Activated naive CD4-positive, alpha-beta T cell treated with anti-CD3 and anti-CD28 coated beads, Interleukin-2, amount 50 U/mL, for 72 hours (primary cell): ENCODE measurements at regions not wholly inside any gene's neighbourhood (a gene's known extent, or its start where the extent isn't known, plus 50 kb on each side); places are given as distances from the start of the nearest gene placed in this dataset.

ENCODE experiments used
- ATAC-seq, 2 donors: fragments of 150-1000 bp; cut with Tn5 transposase; 2 replicates each; pipeline ENCODE4 v1.10.0; 2021; ENCODE audit warnings: mild to moderate bottlenecking in 2 of 2, moderate library complexity in 2 of 2
- DNase-seq, 2 donors: peaks; one replicate each; pipeline ENCODE4 v3.0.0; 2021 to 2022; ENCODE audit warnings: low spot score in 2 of 2
- H3K27ac Mint-ChIP-seq, 2 donors: one replicate each; pipeline ENCODE4 v1.8.0; 2022; ENCODE audit warnings: mild to moderate bottlenecking in 2 of 2, mixed read lengths in 2 of 2
- H3K36me3 Mint-ChIP-seq, 2 donors: one replicate each; pipeline ENCODE4 v1.8.0; 2022; ENCODE audit warnings: mixed read lengths in 2 of 2
- H3K9me3 Mint-ChIP-seq, 2 donors: one replicate each; pipeline ENCODE4 v1.8.0; 2022; ENCODE audit warnings: mixed read lengths in 2 of 2

DNA sequence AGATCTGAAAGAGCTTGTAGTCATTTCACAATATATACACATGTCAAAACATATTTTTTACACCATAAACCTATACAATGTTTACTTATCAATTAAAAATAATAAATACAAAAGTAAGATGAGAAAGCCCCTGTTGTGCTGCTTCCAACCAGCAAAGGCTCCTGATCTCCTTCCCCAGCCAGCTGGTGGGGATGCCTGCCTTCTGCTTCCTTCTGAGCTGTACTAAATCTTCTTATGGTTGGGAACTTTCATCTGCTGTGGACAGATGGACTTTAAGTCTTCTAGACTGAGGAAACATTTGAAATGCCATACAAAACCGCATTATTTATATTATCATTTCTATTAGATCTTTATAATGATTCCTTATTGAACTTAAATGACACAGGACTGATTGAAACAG, 745.3 kb upstream of the CHD1 start:
- H3K9me3 Mint-ChIP-seq: peaks cover 0 to 4% of the 10 kb centered on the region in 2 donors
- ATAC-seq (no peak), DNase-seq (no peak)
- H3K27ac Mint-ChIP-seq: no peak overlapping the region
- H3K36me3 Mint-ChIP-seq: no peaks in the 10 kb centered on the region

DNA sequence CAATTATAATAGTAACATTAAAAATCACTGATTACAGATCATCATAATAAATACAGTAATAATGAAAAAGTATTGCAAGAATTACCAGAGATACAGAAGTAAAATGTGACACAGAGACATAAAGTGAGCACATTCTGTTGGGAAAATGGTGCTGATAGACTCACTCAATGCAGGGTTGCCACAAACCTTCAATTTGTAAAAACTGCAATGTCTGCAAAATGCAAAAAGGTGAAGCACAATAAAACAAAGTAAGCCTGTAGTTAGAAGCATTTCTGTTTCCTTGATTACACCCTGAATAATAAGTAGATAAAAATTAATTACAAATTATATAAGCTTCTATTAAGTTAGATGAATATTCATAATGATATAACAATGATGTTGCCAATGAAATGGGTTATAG, 736.2 kb upstream of the CHD1 start:
- no peak for ATAC-seq
- no peak for DNase-seq
- H3K36me3 Mint-ChIP-seq: no peaks in the 10 kb centered on the region
- H3K27ac Mint-ChIP-seq: no peak overlapping the region
- peaks cover 5 to 8% of the 10 kb centered on the region in 2 donors for H3K9me3 Mint-ChIP-seq

DNA sequence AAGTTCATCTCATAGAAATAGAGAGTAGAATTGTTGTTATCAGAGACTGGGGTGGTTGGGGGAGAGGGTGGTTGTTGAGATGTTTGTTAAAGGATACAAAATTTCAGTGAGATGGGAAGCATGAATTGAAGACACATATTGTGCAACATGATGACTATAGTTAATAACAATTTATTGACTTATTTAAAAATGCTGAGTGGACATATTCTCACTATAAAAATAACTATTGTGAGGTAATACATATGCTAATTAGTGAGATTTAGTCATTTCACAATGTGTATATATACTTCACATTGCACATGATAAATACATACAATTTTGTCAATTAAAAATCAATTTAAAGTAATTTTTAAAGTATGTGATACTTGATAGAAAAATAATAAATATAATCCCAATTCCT, 722.5 kb upstream of the CHD1 start:
- Mint-ChIP-seq H3K27ac (no peak overlapping the region), H3K36me3 (no peaks in the 10 kb centered on the region), H3K9me3 (peaks cover 3 to 4% of the 10 kb centered on the region in 2 donors)
- ATAC-seq: no peak
- DNase-seq: no peak

DNA sequence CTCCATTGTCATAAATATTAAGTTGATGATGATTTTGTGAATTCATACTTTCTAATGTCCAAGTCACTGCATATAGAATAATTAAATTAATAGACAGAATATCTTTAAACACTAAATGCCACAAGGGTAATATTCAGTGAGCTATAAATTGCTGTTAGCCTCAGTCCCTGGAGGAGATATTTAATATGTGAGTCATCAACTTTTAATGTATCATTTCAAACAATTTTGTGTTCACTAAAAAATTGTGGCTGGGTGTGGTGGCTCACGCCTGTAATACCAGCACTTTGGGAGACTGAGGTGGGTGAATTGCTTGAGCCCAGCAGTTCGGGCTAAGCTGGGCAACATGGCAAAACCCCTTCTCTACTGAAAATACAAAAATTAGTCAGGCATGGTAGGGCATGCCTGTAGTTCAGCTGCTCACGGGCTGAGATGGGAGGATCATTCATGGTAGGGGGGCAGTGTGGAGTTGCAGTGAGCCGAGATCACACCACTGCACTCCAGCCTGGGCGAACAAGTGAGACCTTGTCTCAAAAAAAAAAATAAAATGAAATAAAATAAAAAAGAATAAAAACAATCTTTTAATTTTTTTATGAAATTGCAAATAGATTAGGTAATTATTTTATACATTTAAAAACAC, 717.3 kb upstream of the CHD1 start:
- DNase-seq: no peak
- peaks cover 6 to 11% of the 10 kb centered on the region in 2 donors for H3K9me3 Mint-ChIP-seq
- no peaks in the 10 kb centered on the region for H3K36me3 Mint-ChIP-seq
- no peak overlapping the region for H3K27ac Mint-ChIP-seq
- no peak for ATAC-seq

DNA sequence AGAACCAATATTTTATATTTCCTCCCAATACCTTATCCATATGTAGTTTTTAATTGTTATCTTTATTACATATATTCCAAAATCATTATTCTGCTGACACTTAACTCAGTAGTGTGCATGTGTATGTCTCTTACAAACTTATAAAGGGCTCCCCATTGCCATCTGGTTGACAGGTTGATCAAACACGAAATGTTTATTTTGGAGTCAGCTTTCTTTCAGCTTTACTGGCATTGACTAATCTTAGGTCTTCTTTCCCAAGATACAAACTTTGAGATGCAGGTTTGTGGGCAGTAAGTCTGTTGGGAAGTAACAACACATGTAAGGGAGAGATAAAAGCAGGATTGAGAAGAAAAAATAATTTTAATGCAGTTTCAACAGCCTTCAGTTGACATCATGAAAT, 716.0 kb upstream of the CHD1 start:
- Mint-ChIP-seq H3K27ac (no peak overlapping the region), H3K36me3 (no peaks in the 10 kb centered on the region), H3K9me3 (peaks cover 6 to 11% of the 10 kb centered on the region in 2 donors)
- DNase-seq (no peak), ATAC-seq (no peak)

DNA sequence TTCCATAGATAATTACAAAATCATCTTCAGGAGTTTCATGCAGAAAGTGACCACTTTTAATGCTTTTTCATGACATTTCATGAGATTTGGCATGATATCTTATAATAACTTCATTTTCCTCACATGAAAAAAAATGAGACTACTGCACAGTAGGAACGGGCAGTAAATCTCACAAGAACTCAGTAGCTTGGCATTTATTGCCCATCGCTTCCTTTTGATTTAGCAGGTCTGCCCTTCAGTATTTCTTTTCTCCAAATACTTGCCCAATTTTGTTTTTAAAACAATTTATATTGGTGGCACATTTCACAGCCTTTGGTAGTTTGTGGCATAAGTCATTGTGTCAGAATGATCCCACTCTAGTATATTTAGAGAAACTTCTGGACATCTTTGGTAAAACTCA, 711.8 kb upstream of the CHD1 start:
- ATAC-seq: no peak
- Mint-ChIP-seq H3K27ac (no peak overlapping the region), H3K36me3 (no peaks in the 10 kb centered on the region), H3K9me3 (peaks cover 6 to 7% of the 10 kb centered on the region in 2 donors)
- DNase-seq: no peak

DNA sequence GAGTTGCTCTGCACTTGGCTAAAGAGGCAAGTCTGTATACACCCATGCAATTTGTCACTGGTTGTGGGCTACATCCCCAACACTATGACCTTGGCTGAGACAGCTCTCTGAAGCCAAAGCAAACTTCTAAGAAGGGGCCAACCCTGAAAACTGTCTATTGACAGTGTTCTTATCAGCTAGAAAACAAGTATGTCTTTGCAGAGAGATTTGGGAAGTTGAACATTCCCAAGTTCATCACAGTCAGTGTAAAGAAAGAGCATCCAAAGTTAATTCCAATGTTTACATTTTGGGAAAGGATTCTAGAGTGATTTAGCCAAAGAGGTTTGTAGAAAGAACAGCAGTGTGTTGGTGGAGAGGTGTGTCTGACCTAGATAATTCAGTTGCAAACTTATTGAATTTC, 711.1 kb upstream of the CHD1 start:
- no peak overlapping the region for H3K27ac Mint-ChIP-seq
- H3K9me3 Mint-ChIP-seq: peaks cover 6 to 7% of the 10 kb centered on the region in 2 donors
- ATAC-seq: no peak
- DNase-seq: no peak
- H3K36me3 Mint-ChIP-seq: no peaks in the 10 kb centered on the region

DNA sequence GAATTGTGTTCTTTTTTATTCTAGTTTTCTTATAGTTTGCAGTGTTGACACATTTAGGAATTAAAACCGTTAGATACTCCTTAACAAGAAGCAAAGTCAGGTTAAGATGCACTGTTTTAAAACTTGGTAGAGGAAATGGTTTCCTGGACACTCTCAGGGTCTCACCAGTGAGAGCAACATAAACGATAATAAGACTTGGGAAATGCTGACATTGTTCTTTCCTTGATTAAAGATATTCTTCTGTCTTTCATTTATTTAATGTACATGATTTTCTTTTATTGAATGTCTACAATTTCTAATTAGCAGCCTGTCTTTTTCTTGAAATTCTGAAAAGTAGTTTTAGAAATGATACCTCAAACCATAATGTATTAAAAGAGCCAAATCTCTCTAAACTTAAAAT, 707.9 kb upstream of the CHD1 start:
- no peak for ATAC-seq
- H3K9me3 Mint-ChIP-seq: peaks cover 4 to 9% of the 10 kb centered on the region in 2 donors
- no peaks in the 10 kb centered on the region for H3K36me3 Mint-ChIP-seq
- H3K27ac Mint-ChIP-seq: no peak overlapping the region
- DNase-seq: no peak

DNA sequence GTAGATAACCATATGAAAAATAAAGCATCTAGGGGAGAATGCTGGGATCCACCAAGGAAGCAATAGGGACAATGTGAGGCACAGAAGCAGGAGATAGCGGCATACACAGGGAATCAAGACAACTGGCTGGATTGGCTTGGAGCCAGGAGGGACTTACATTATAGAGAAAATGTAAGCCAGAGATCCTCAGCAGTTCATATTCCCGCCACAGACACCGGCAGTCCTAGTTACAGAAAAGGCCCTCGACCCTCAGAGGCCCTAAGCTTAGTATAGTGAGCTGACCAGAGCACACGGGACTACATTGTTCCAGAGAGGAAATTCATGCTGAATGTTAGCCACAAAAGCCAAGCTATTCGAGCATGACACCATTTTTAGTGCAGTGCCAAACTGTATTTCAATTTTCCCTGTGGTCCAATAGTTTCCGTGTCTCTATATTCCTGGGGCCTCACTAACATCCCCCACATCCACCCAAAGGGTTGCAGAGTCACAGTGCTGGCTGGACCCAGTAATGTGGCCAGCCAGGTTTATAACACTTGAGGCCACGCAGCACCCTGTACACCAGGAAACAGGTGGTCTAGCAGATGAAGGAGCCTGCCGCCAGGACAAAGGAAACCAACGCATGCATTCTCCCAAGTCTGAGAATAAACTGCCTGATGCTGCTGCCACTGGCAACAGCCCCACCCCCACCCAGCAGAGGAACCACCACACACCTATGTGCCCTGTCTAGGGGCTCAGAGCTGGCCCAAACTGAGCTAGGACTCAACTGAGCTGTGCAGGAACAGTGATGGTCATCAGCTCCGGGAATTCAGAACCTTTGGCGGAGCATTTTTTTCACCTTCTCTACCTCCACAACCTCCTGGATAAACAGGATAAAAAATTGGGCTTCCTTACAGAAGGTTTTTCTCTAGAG, 693.2 kb upstream of the CHD1 start:
- ATAC-seq: no peak
- H3K27ac Mint-ChIP-seq: no peak overlapping the region
- H3K9me3 Mint-ChIP-seq: peaks cover 19 to 20% of the 10 kb centered on the region in 2 donors
- H3K36me3 Mint-ChIP-seq: no peaks in the 10 kb centered on the region
- no peak for DNase-seq

DNA sequence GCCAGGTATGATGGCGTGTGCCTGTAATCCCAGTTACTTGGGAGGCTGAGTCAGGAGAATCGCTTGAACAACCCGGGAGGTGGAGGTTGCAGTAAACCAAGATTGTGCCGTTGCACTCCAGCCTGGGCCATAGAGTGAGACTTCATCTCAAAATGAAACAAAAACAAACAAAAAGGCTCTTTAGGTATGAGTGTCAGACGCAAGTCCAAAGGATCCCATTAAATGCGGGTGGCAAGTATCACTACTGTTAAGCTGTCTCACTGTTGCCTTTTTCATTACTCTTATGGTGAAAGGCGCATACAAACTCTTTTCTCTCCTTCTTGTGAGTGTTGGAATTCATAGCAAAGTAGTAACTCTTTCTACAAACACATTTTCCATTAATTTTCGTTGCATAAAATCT, 688.5 kb upstream of the CHD1 start:
- ATAC-seq: no peak
- Mint-ChIP-seq H3K9me3 (peaks cover 12 to 13% of the 10 kb centered on the region in 2 donors), H3K27ac (no peak overlapping the region), H3K36me3 (no peaks in the 10 kb centered on the region)
- no peak for DNase-seq

DNA sequence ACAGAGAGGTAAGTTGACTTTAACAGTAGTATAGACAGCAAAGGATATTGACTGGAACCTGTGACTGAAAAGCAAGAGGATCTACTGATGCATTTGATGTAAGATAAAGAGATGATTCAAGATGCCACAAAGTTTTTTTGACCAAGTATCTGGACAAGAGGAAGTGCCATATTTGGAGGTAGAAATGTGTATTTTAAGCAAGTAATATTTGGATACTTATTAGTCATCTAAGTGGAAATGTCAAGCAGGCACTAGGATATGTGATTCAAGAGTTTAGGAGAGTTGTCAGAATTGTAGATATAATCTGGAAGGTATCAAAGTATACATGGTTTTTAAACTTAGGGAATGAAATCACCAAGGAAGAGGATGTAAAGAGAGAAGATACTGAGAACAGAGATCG, 686.1 kb upstream of the CHD1 start:
- DNase-seq (no peak), ATAC-seq (no peak)
- Mint-ChIP-seq H3K36me3 (no peaks in the 10 kb centered on the region), H3K27ac (no peak overlapping the region), H3K9me3 (peaks cover 6 to 13% of the 10 kb centered on the region in 2 donors)

DNA sequence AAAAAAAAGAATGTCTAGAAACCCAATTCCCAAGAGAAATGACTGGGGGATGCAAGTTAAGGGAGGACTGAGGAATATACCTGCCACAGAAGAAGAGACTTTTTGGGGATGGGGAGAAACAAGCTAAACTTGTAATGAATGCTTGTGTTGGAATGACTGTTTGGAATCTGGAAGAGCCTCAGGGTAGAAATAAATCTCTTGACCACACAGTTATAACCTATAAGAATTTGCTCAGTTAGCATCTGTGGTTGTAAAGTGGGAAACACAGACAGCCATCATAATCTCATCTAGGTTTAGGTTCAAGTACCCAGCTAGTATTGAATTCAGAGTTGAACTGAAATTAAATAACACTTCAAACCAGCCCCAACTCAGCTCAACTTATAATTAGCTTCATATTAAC, 678.3 kb upstream of the CHD1 start:
- no peak overlapping the region for H3K27ac Mint-ChIP-seq
- H3K36me3 Mint-ChIP-seq: no peaks in the 10 kb centered on the region
- no peaks in the 10 kb centered on the region for H3K9me3 Mint-ChIP-seq
- DNase-seq: no peak
- no peak for ATAC-seq

DNA sequence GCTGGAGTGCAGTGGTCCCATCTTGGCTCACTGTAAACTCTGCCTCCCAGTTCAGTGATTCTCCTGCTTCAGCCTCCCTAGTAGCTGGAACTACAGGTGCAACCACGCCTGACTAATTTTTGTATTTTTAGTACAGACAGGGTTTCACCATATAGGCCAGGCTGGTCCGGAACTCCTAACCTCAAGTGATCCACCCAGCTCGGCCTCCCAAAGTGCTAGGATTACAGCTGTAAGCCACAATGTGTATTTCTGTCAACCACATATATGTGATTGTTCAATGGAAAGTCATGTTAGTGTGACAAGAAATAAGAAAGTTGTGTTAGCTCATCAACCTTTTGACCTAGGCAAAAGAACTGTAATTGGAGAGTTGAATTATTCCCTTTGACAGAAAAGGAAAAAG, 677.1 kb upstream of the CHD1 start:
- ATAC-seq (no peak), DNase-seq (no peak)
- H3K36me3 Mint-ChIP-seq: no peaks in the 10 kb centered on the region
- H3K9me3 Mint-ChIP-seq: no peaks in the 10 kb centered on the region
- H3K27ac Mint-ChIP-seq: no peak overlapping the region

DNA sequence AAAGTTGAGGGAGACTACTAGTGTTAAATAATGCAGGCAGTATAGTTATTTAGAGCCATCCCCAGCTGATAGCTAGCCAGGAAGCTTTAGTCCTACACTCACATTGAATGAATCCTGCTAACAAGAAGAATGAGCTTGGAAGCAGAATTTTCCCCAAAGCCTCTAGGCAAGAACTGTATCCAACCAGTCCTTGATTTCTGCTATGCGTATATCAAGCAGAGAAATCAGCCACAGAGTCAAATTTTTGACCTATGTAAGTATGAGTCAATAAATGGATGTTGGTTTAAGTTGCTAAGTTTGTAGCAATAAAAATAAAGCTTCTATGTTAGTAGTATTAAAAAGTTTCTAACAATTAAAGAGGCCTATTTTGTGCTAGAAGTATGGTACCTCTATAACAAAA, 672.1 kb upstream of the CHD1 start:
- Mint-ChIP-seq H3K27ac (no peak overlapping the region), H3K36me3 (no peaks in the 10 kb centered on the region), H3K9me3 (peaks cover 0 to 4% of the 10 kb centered on the region in 2 donors)
- no peak for ATAC-seq
- no peak for DNase-seq

DNA sequence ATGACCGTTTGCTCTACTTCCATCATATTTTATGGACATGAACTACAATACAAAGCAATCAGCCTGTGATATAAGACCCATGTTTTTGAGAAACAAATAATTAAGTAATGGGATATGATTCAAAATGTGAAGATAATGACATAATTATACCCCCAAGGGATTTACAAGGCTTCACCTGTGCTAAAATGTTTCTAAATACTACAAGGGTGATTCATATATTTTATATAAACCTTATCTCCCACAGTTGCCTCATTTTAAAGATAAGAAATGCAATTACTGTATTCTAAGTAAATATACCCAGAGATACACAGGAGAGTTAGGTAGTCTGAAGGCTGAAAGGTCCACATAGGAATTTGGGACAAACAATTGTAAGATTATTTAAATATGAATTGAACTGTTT, 662.0 kb upstream of the CHD1 start:
- no peak for ATAC-seq
- DNase-seq: no peak
- Mint-ChIP-seq H3K27ac (no peak overlapping the region), H3K9me3 (peaks cover 5 to 8% of the 10 kb centered on the region in 2 donors), H3K36me3 (no peaks in the 10 kb centered on the region)

DNA sequence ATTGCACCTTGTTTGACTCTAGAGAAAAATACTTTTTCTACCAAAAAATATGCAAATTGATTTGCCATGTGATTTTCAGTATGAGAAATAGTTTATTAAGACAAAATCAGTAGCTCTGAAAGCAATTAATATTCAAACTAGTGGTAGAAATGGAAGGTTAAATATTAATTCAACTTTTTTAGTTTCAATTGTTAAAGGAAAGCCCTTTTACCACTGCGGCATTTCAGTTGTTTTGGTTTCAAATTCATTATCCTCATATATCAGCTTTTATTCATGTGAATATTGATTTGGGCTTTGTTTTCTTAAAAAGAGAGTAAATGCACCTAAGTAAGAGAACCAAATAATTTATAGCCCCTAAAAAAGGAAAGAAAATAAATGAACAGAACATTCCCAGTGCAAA, 660.6 kb upstream of the CHD1 start:
- DNase-seq: no peak
- Mint-ChIP-seq H3K9me3 (peaks cover 3 to 5% of the 10 kb centered on the region in 2 donors), H3K27ac (no peak overlapping the region), H3K36me3 (no peaks in the 10 kb centered on the region)
- ATAC-seq: no peak

DNA sequence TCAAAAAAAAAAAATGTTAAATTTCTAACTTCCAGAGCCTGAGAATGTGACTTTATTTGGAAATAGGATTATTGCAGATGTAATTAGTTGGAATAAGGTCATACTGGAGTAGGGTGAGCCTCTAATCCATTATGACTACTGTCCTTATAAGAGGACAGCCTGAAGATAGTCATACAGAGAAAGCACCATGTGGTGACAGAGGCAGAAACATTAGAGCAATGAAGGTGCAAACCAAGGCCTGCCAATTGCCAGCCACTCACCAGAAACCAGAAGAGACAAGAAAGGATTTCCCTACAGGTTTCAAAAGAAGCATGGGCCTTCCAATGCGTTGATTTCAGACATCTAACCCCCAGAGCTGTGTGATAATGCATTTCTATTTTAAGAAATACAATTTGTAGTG, 659.2 kb upstream of the CHD1 start:
- no peak for ATAC-seq
- no peaks in the 10 kb centered on the region for H3K36me3 Mint-ChIP-seq

DNA sequence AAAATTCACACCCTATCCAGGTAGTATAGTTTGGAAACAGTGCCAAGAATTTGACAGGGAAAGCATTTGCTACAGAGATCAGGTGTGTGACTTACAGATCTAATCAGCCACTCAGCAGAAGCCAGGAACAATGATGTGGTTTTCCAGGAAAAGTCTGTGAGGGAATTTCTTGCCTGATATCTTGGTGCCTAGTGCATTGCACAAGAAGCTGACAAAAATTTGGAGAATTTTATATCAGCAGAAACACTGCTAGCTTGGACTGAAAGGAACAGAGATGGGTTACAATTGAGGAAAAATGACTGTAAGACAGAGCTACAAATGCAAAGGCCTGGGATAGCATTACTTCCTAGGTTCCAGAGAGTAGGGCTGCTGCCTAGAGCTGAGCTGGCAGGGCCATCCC, 658.1 kb upstream of the CHD1 start:
- Mint-ChIP-seq H3K9me3 (peaks cover 0 to 5% of the 10 kb centered on the region in 2 donors), H3K36me3 (no peaks in the 10 kb centered on the region), H3K27ac (no peak overlapping the region)
- ATAC-seq: no peak
- DNase-seq: no peak

More for the DNA sequence above, 659.2 kb upstream of the CHD1 start:
- Mint-ChIP-seq H3K27ac (no peak overlapping the region), H3K9me3 (peaks cover under 1 to 5% of the 10 kb centered on the region in 2 donors)
- no peak for DNase-seq
